HFF-Myc (cell line): ENCODE measurements at regions not wholly inside any gene's neighbourhood (a gene's known extent, or its start where the extent isn't known, plus 50 kb on each side); places are given as distances from the start of the nearest gene placed in this dataset.
A peak's percentile ranks its signal among the peaks of the same experiment; 100 is the strongest.

Experiments
- DNase-seq: peaks from one replicate; pipeline ENCODE4 v3.0.0-alpha.2; 2011; ENCODE audit warnings: low read depth; ENCODE audit errors: extremely low read depth
- H3K4me3 ChIP-seq: replicated peaks from 2 replicates; pipeline ENCODE4 v1.5.1; 2011; ENCODE audit warnings: low read depth, mild to moderate bottlenecking, control low read depth, low read length
- CTCF ChIP-seq: IDR thresholded peaks from 2 replicates; pipeline ENCODE4 v1.5.1; 2012; ENCODE audit warnings: mild to moderate bottlenecking, low read depth, low read length, control low read depth; ENCODE audit errors: missing control alignments

GRCh38 chr5:42974536-42974935 lies 65.6 kb downstream of the ANXA2R start:
- TF ChIP-seq CTCF, result no peak
- no peak overlapping the region for H3K4me3 ChIP-seq
- DNase-seq, result no peak

- TF ChIP-seq CTCF, result peak; percentile 30
- no peak overlapping the region for H3K4me3 ChIP-seq
- DNase-seq, result no peak
These were observed 69.2 kb downstream of the ANXA2R start for GRCh38 chr5:42970636-42971559.

- no peak for TF ChIP-seq CTCF
- H3K4me3 ChIP-seq, result no peak overlapping the region
- no peak for DNase-seq
These were observed 74.2 kb downstream of the ANXA2R start for GRCh38 chr5:42965934-42966333.

GRCh38 chr5:42963412-42963811 lies 76.7 kb downstream of the ANXA2R start:
- no peak for DNase-seq
- H3K4me3 ChIP-seq, result no peak overlapping the region
- no peak for TF ChIP-seq CTCF

- no peak for DNase-seq
- TF ChIP-seq CTCF, result no peak
- no peak overlapping the region for H3K4me3 ChIP-seq
These were observed 78.0 kb downstream of the ANXA2R start for GRCh38 chr5:42962124-42962523.

GRCh38 chr5:42960506-42960905 lies 79.6 kb downstream of the ANXA2R start:
- TF ChIP-seq CTCF, result no peak
- DNase-seq, result no peak
- no peak overlapping the region for H3K4me3 ChIP-seq

GRCh38 chr5:42956551-42956950 lies 83.6 kb downstream of the ANXA2R start:
- no peak for DNase-seq
- H3K4me3 ChIP-seq, result no peak overlapping the region
- TF ChIP-seq CTCF, result no peak
